NB4 (cell line): ENCODE measurements at regions not wholly inside any gene's neighbourhood (a gene's known extent, or its start where the extent isn't known, plus 50 kb on each side); places are given as distances from the start of the nearest gene placed in this dataset.

Experiments used
- DNase-seq: peaks from one replicate; pipeline ENCODE4 v3.0.0; 2010; ENCODE audit warnings: low read depth
- H3K4me3 ChIP-seq: one replicate; pipeline ENCODE4 v1.5.1; 2011; ENCODE audit warnings: mild to moderate bottlenecking, low read depth, low read length, moderate library complexity
- MYC ChIP-seq: IDR thresholded peaks from 2 replicates; pipeline ENCODE4 v1.6.1; 2011; ENCODE audit warnings: low read depth, low read length
- POLR2A ChIP-seq: IDR thresholded peaks from 2 replicates; pipeline ENCODE4 v1.6.1; 2011; ENCODE audit warnings: mild to moderate bottlenecking; ENCODE audit not compliant: insufficient read length; ENCODE audit errors: extremely low read depth
- TF ChIP-seq, protein P1 (sequence below): IDR thresholded peaks from one replicate; pipeline ENCODE4 v1.5.1; 2012; ENCODE audit warnings: low read depth, low read length
- TF ChIP-seq, protein P2 (sequence below): IDR thresholded peaks from 2 replicates; pipeline ENCODE4 v1.6.1; 2011; ENCODE audit warnings: low read depth, low read length

- DNase-seq, result no peak
- TF ChIP-seq POLR2A (no peak), MYC (no peak)
- TF ChIP-seq, protein P1, sequence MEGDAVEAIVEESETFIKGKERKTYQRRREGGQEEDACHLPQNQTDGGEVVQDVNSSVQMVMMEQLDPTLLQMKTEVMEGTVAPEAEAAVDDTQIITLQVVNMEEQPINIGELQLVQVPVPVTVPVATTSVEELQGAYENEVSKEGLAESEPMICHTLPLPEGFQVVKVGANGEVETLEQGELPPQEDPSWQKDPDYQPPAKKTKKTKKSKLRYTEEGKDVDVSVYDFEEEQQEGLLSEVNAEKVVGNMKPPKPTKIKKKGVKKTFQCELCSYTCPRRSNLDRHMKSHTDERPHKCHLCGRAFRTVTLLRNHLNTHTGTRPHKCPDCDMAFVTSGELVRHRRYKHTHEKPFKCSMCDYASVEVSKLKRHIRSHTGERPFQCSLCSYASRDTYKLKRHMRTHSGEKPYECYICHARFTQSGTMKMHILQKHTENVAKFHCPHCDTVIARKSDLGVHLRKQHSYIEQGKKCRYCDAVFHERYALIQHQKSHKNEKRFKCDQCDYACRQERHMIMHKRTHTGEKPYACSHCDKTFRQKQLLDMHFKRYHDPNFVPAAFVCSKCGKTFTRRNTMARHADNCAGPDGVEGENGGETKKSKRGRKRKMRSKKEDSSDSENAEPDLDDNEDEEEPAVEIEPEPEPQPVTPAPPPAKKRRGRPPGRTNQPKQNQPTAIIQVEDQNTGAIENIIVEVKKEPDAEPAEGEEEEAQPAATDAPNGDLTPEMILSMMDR, result no peak
- TF ChIP-seq, protein P2, sequence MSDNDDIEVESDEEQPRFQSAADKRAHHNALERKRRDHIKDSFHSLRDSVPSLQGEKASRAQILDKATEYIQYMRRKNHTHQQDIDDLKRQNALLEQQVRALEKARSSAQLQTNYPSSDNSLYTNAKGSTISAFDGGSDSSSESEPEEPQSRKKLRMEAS, result no peak
- H3K4me3 ChIP-seq, result no peak overlapping the region
Observed at GRCh38 chr2:21452263-21452662, 328.5 kb downstream of the TDRD15 start.

- DNase-seq, result no peak
- TF ChIP-seq MYC, result no peak
- TF ChIP-seq, protein P1, result no peak
- TF ChIP-seq, protein P2, result no peak
- no peak for TF ChIP-seq POLR2A
- H3K4me3 ChIP-seq, result no peak overlapping the region
Observed at GRCh38 chr2:21452678-21453077, 328.9 kb downstream of the TDRD15 start.

DNA sequence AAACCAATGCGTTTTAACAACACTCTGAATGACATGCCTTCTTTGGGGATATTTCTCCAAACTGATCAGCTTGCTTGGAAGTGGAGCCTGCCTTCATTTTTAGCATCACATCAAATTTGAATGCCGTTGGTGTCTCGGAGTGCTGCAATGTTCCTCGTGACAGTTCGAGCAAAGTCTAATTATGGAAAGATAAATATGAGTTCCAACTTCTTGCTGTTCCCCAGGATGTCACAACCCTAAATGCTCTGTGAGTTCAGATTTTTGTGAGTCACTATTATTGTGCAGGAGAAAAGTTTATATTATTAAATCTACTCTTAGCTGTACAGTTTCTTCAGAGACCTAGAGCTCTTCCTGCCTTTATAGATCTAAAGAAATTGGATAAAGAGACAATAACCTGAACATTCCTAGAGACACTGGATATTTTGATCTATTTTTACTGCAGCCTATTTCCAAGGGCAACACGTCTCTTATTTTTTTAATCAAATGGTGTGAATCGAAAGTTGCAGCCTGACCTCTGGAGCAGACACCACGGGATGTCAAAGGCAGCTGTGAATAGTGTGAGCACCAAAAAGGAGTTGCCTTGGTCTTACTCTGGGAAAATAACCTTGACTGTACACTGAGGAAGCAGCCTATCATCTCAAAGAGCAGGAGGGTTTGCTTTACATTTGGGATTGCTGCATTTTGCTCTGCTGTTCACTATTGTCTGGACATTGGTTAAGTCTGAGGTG, 330.1 kb downstream of the TDRD15 start:
- DNase-seq, result no peak
- H3K4me3 ChIP-seq, result no peak overlapping the region
- TF ChIP-seq MYC, result no peak
- TF ChIP-seq, protein P2, result no peak
- TF ChIP-seq, protein P1, result no peak
- TF ChIP-seq POLR2A, result no peak

DNA sequence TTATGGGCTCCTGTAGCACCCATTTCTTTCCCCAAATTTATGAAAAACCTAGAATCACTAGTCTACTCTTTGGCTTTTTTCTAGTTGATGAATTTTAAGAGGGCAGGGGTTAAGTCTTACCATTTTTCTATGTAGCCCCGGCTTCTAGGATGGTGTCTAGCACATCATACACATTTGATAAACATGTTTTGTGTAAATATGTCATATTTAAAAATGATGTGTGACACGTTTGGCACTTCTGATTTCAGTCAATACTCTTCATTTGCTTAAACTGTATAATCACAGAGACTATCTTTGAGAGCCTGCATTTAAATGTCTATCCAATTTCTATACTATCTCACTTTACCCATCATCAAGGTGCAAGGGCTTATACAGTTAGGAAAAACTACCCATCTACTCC, 331.1 kb downstream of the TDRD15 start:
- no peak for TF ChIP-seq MYC
- TF ChIP-seq, protein P2, result no peak
- TF ChIP-seq, protein P1, result no peak
- TF ChIP-seq POLR2A, result no peak
- H3K4me3 ChIP-seq, result no peak overlapping the region
- DNase-seq, result no peak

- DNase-seq, result no peak
- H3K4me3 ChIP-seq, result no peak overlapping the region
- TF ChIP-seq, protein P2, result no peak
- TF ChIP-seq, protein P1, result no peak
Observed at GRCh38 chr2:21461754-21462240, 338.0 kb downstream of the TDRD15 start.
